K562 (cell line): ENCODE measurements at regions not wholly inside any gene's neighbourhood (a gene's known extent, or its start where the extent isn't known, plus 50 kb on each side); places are given as distances from the start of the nearest gene placed in this dataset.

Experiments used
- ATAC-seq: fragments of 200-7000 bp; cut with Tn5 transposase; 3 replicates; pipeline ENCODE4 v1.9.1; 2020; ENCODE audit warnings: moderate library complexity
- BruUV-seq: library from RNA; stranded (reverse); fragments of 400-500 nt; replicated peaks from 2 replicates; lab custom pipeline; 2021; lab: Mats Ljungman, UMichigan
- CTCF ChIA-PET: fragments of 300-600 bp; formaldehyde crosslinking; extraction: SDS; loops from one replicate; lab custom pipeline; 2021; ENCODE audit warnings: low intra/inter-chr PET ratio; lab: Yijun Ruan, JAX
- POLR2A ChIA-PET: fragments of 300-600, 350-650 bp; sonication (Branson Sonifier 250); formaldehyde crosslinking; extraction: SDS; loops from one replicate; lab custom pipeline; 2021; ENCODE audit warnings: antibody characterized with exemption, inconsistent platforms; lab: Yijun Ruan, JAX
- DNase-seq, 4 experiments: peaks; one replicate each; pipeline versions ENCODE4 v3.0.0 to v3.0.0-alpha.2; 2011 to 2018; ENCODE audit warnings: low spot score in 3 of 4, mixed read lengths in 3 of 4; ENCODE audit errors: extremely low read depth in 1 of 4
- FAIRE-seq: peaks from 2 replicates; lab custom pipeline; 2011; peaks lifted over from hg19 to GRCh38; lab: Jason Lieb, UNC
- H2AFZ ChIP-seq: 2 replicates; pipeline ENCODE4 v1.6.0; 2011; ENCODE audit warnings: low read depth, low read length, control low read depth, inconsistent platforms
- H3K27ac ChIP-seq: fragments of 200-600 bp; 3 replicates; pipeline ENCODE4 v1.8.0; 2011; ENCODE audit warnings: low read depth, mild to moderate bottlenecking, control low read depth, inconsistent platforms, low read length, moderate library complexity, mixed read lengths; ENCODE audit errors: extremely low read depth
- H3K27me3 ChIP-seq, 2 experiments: fragments of 300-600 bp in 1 of 2; 2 replicates in 1 of 2; 3 replicates in 1 of 2; pipeline versions ENCODE4 v1.6.0 to v1.8.0; 2011; ENCODE audit warnings: inconsistent platforms in 2 of 2, low read length in 2 of 2, mild to moderate bottlenecking in 1 of 2, mixed read lengths in 1 of 2, moderate library complexity in 1 of 2; ENCODE audit not compliant: control insufficient read depth in 2 of 2, insufficient read depth in 2 of 2
- H3K36me3 ChIP-seq: fragments of 300-600 bp; 3 replicates; pipeline ENCODE4 v1.8.0; 2011; ENCODE audit warnings: mild to moderate bottlenecking, low read length, inconsistent platforms; ENCODE audit not compliant: control insufficient read depth, insufficient read depth
- H3K4me1 ChIP-seq, 2 experiments: fragments of 200-600 bp in 1 of 2; replicated peaks in 1 of 2; 2 replicates in 1 of 2; 3 replicates in 1 of 2; pipeline versions ENCODE4 v1.5.1 to v1.8.0; 2011; ENCODE audit warnings: inconsistent platforms in 2 of 2, low read length in 2 of 2, mild to moderate bottlenecking in 1 of 2, mixed read lengths in 1 of 2, moderate library complexity in 1 of 2; ENCODE audit not compliant: control insufficient read depth in 2 of 2, insufficient read depth in 2 of 2
- H3K4me2 ChIP-seq: 2 replicates; pipeline ENCODE4 v1.6.1; 2011; ENCODE audit warnings: low read length, control low read depth, inconsistent platforms, mixed read lengths; ENCODE audit not compliant: insufficient read depth
- H3K4me3 ChIP-seq: fragments of 200-600 bp; sonication (generic), shearing (Covaris generic); 2 replicates; pipeline ENCODE4 v1.5.1; 2016; ENCODE audit warnings: control low read depth, inconsistent platforms
- H3K79me2 ChIP-seq: fragments of 200-600 bp; 3 replicates; pipeline ENCODE4 v1.8.0; 2011; ENCODE audit warnings: low read length, inconsistent platforms; ENCODE audit not compliant: control insufficient read depth, insufficient read depth
- H3K9ac ChIP-seq, 2 experiments: 2 replicates each; pipeline versions ENCODE4 v1.6.0 to v1.6.1; 2011; ENCODE audit warnings: low read depth in 2 of 2, low read length in 2 of 2, control low read depth in 1 of 2, inconsistent platforms in 1 of 2, mild to moderate bottlenecking in 1 of 2, mixed read lengths in 1 of 2; ENCODE audit not compliant: insufficient read depth in 1 of 2
- H3K9me1 ChIP-seq: one replicate; pipeline ENCODE4 v1.6.0; 2011; ENCODE audit warnings: inconsistent platforms, mild to moderate bottlenecking, low read length, moderate library complexity; ENCODE audit not compliant: control insufficient read depth, insufficient read depth
- H3K9me3 ChIP-seq: replicated peaks from 2 replicates; pipeline ENCODE4 v1.5.1; 2011; ENCODE audit warnings: low read depth, low read length, inconsistent platforms; ENCODE audit not compliant: control insufficient read depth, insufficient read depth
- H4K20me1 ChIP-seq: replicated peaks from 2 replicates; pipeline ENCODE4 v1.6.1; 2011; ENCODE audit warnings: low read length, inconsistent platforms, mixed read lengths; ENCODE audit not compliant: control insufficient read depth, insufficient read depth
- COPS2 ChIP-seq: fragments of 450-650 bp; conservative IDR thresholded peaks from 2 replicates; pipeline ENCODE4 v1.6.1; 2016; ENCODE audit warnings: mild to moderate bottlenecking, moderate library complexity
- E2F3 ChIP-seq: fragments of 250-450 bp; sonication (Bioruptor Pico); IDR thresholded peaks from 2 replicates; pipeline ENCODE4 v1.4.0; 2020; ENCODE audit warnings: mild to moderate bottlenecking
- FOXK2 ChIP-seq, 2 experiments: fragments of 450-650 bp; IDR thresholded peaks in 1 of 2; conservative IDR thresholded peaks in 1 of 2; 2 replicates each; pipeline ENCODE4 v1.6.1; 2016; ENCODE audit warnings: low read depth in 2 of 2, mild to moderate bottlenecking in 1 of 2
- FUS ChIP-seq: fragments of 200-400 bp; formaldehyde crosslinking; optimal IDR thresholded peaks from 2 replicates; pipeline ENCODE3; 2017; ENCODE audit warnings: low read depth, low read length
- KLF13 ChIP-seq: fragments of 450-650 bp; IDR thresholded peaks from 2 replicates; pipeline ENCODE4 v1.6.1; 2016; ENCODE audit warnings: missing genetic modification characterization, low read depth, mild to moderate bottlenecking, missing compliant biosample characterization, moderate library complexity, borderline replicate concordance
- NCOA6 ChIP-seq: fragments of 450-650 bp; IDR thresholded peaks from 2 replicates; pipeline ENCODE4 v1.6.1; 2017; ENCODE audit warnings: mild to moderate bottlenecking
- RB1 ChIP-seq: fragments of 450-650 bp; IDR thresholded peaks from 2 replicates; pipeline ENCODE4 v1.6.1; 2017; ENCODE audit warnings: low read depth, mild to moderate bottlenecking
- SMARCA4 ChIP-seq: fragments of 450-650 bp; IDR thresholded peaks from 2 replicates; pipeline ENCODE4 v1.6.1; 2016
- TCF7L2 ChIP-seq: fragments of 150-350 bp; IDR thresholded peaks from 2 replicates; pipeline ENCODE4 v1.6.1; 2016; ENCODE audit warnings: low read depth, mild to moderate bottlenecking, low read length, moderate library complexity
- ZC3H4 ChIP-seq: sonication (generic); formaldehyde crosslinking; IDR thresholded peaks from 2 replicates; pipeline ENCODE4 v1.9.0; 2021; ENCODE audit warnings: missing genetic modification reagents, borderline replicate concordance
- ZFX ChIP-seq: sonication (generic); formaldehyde crosslinking; IDR thresholded peaks from 2 replicates; pipeline ENCODE4 v1.8.0; 2022; ENCODE audit warnings: mild to moderate bottlenecking, missing genetic modification reagents, moderate library complexity
- ZNF232 ChIP-seq: sonication (generic); formaldehyde crosslinking; IDR thresholded peaks from 2 replicates; pipeline ENCODE4 v1.8.0; 2022; ENCODE audit warnings: mild to moderate bottlenecking, missing genetic modification reagents
- ZNF589 ChIP-seq: fragments of 200-800 bp; sonication (Bioruptor generic); IDR thresholded peaks from 2 replicates; pipeline ENCODE4 v1.6.1; 2016; ENCODE audit warnings: low read depth, missing genetic modification characterization, missing compliant biosample characterization
- ZNF644 ChIP-seq: fragments of 200-800 bp; sonication (Bioruptor generic); IDR thresholded peaks from 2 replicates; pipeline ENCODE4 v1.6.1; 2016; ENCODE audit warnings: low read depth, missing genetic modification characterization, missing compliant biosample characterization
- WGBS: fragments of 100-300 bp; shearing (Covaris generic); methylation state at CpG from one replicate; pipeline ENCODE4 v1.1.6; 2016; ENCODE audit warnings: low coverage, mixed read lengths; ENCODE audit not compliant: insufficient coverage; ENCODE audit errors: missing lambda C conversion rate; 5-methylcytosine and 5-hydroxymethylcytosine counted together
- in situ Hi-C: fragments of 300-500 bp; cut with MboI; formaldehyde crosslinking; loops from 4 replicates; pipeline ENCODE4 v1.15.0; 2018; ENCODE audit warnings: inconsistent platforms, mixed read lengths
- intact Hi-C: fragments of 100-400 bp; cut with micrococcal nuclease; formaldehyde crosslinking; loops from 2 replicates; pipeline ENCODE4 v1.14.2; 2022
- TF ChIP-seq, protein P1 (sequence below): fragments of 450-650 bp; IDR thresholded peaks from 2 replicates; pipeline ENCODE4 v1.6.1; 2017; ENCODE audit warnings: antibody characterized with exemption, mild to moderate bottlenecking
- TF ChIP-seq, protein P2 (sequence below): fragments of 250-450 bp; sonication (Bioruptor Pico); IDR thresholded peaks from 2 replicates; pipeline ENCODE4 v1.8.0; 2022; ENCODE audit warnings: moderate library complexity, mild to moderate bottlenecking, inconsistent platforms

DNA sequence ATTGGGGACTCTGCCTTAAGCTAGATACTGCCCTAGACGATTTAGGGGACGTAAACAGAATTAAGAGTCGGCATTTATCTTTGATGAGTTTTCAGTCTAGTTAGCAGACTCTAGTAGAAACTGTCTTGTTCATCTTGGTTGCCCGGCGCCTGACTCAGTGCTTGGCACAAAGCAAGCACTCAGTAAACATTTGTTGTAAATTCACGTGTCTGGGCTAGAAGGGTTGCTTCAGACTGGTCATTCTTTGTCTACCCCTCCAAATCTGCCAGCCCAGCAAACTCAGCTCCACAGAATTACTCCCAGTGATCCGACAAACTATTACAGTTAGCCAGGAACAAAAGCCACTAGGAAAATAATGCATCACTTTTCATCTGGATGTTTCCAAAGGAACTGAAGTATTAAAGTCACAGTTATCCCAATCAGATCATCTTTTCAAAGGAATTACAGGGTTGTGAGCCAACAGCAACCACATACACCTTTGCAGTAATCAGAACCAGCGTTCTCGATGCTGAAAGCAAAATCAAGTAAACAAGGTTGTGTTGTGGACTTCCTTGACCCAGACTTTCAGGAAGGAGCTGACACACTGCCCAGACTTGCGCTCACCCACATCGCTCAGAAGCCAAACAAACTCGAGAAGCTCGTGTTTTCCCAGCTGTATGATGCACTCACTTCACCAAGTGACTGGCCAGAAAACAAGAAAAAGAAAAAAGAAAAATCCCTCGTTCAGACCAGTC lies 66.5 kb upstream of the GADD45A start (continued):
- TF ChIP-seq, protein P1, sequence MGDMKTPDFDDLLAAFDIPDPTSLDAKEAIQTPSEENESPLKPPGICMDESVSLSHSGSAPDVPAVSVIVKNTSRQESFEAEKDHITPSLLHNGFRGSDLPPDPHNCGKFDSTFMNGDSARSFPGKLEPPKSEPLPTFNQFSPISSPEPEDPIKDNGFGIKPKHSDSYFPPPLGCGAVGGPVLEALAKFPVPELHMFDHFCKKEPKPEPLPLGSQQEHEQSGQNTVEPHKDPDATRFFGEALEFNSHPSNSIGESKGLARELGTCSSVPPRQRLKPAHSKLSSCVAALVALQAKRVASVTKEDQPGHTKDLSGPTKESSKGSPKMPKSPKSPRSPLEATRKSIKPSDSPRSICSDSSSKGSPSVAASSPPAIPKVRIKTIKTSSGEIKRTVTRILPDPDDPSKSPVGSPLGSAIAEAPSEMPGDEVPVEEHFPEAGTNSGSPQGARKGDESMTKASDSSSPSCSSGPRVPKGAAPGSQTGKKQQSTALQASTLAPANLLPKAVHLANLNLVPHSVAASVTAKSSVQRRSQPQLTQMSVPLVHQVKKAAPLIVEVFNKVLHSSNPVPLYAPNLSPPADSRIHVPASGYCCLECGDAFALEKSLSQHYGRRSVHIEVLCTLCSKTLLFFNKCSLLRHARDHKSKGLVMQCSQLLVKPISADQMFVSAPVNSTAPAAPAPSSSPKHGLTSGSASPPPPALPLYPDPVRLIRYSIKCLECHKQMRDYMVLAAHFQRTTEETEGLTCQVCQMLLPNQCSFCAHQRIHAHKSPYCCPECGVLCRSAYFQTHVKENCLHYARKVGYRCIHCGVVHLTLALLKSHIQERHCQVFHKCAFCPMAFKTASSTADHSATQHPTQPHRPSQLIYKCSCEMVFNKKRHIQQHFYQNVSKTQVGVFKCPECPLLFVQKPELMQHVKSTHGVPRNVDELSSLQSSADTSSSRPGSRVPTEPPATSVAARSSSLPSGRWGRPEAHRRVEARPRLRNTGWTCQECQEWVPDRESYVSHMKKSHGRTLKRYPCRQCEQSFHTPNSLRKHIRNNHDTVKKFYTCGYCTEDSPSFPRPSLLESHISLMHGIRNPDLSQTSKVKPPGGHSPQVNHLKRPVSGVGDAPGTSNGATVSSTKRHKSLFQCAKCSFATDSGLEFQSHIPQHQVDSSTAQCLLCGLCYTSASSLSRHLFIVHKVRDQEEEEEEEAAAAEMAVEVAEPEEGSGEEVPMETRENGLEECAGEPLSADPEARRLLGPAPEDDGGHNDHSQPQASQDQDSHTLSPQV, result no peak
- TF ChIP-seq RB1 (no peak), ZNF232 (CRISPR knock-in tag) (no peak), KLF13 (tag) (no peak), E2F3 (no peak), TCF7L2 (no peak)

DNA sequence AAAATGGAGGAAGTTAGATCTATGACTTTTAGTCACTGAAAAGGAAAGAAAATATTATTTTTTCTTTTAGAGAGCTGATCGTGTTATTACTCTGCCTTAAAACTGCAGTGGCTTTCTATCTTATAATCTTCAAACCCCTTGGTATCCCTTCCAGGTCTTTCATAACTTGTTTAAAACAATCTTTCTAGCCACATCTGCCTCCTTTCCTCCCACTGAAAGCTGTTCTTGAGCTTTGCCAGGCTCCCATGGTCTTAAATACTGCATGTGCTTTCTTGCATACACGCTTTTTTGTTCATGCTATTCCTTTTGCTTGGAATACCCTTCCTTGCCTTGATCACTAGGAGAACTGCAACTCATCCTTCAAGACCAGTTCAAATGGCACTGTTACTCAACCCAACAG lies 65.9 kb upstream of the GADD45A start:
- no peak for TF ChIP-seq ZNF644 (tag)
- TF ChIP-seq NCOA6, result no peak
- no peak for TF ChIP-seq SMARCA4
- TF ChIP-seq COPS2, result no peak
- TF ChIP-seq, protein P2, sequence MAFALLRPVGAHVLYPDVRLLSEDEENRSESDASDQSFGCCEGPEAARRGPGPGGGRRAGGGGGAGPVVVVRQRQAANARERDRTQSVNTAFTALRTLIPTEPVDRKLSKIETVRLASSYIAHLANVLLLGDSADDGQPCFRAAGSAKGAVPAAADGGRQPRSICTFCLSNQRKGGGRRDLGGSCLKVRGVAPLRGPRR (CRISPR knock-in tag), result no peak
- no peak for TF ChIP-seq ZNF589 (CRISPR knock-in tag)
- no peak for TF ChIP-seq ZC3H4 (CRISPR knock-in tag)
- no peak for TF ChIP-seq ZFX (CRISPR knock-in tag)
- no peak for TF ChIP-seq FUS
- TF ChIP-seq FOXK2 (conservative IDR thresholded peaks at IDR 0.05 in 1 of 2, IDR thresholded peaks at IDR 0.05 in 1 of 2; ENCODE audit: low read depth in 2 of 2), result no peak
- POLR2A ChIA-PET, result interaction anchor here (1.0 to 1.5 kb wide), 2 partner anchors 14 to 48 kb away, joined by 3 to 5 read pairs; no protein-coding TSS in a partner anchor
- WGBS, result 19% methylated on average over 2 of the region's 2 CpGs
- H3K9ac ChIP-seq, result no peak overlapping the region
- FAIRE-seq (no peak), DNase-seq (no peak), ATAC-seq (no peak)
- H4K20me1 ChIP-seq, result no peaks in the 10 kb centered on the region
- no peaks in the 10 kb centered on the region for H3K27me3 ChIP-seq
- no peaks in the 10 kb centered on the region for H3K79me2 ChIP-seq
- no TSS peak for BruUV-seq
- H3K9me1 ChIP-seq, result no peaks in the 10 kb centered on the region
- intact Hi-C loops (no loop called here), in situ Hi-C loops (no loop called here)
- no peak overlapping the region for H3K4me2 ChIP-seq
- H3K36me3 ChIP-seq, result no peaks in the 10 kb centered on the region
- no peak overlapping the region for H3K4me3 ChIP-seq
- H3K4me1 ChIP-seq, result no peaks in the 10 kb centered on the region
- H3K9me3 ChIP-seq, result no peaks in the 10 kb centered on the region
- H3K27ac ChIP-seq, result no peak overlapping the region
- CTCF ChIA-PET, result no interaction called here
- peak overlapping the region; percentile 54 for H2AFZ ChIP-seq
